ACC112 (cell line): ENCODE measurements at regions not wholly inside any gene's neighbourhood (a gene's known extent, or its start where the extent isn't known, plus 50 kb on each side); places are given as distances from the start of the nearest gene placed in this dataset.

Source experiments
- H2AFZ ChIP-seq: fragments of 200-600 bp; sonication (generic); one replicate; pipeline ENCODE4 v1.6.0; 2017; ENCODE audit warnings: antibody characterized with exemption, low read length; ENCODE audit not compliant: unreplicated experiment
- H3K27ac ChIP-seq: fragments of 200-600 bp; sonication (generic); 2 replicates; pipeline ENCODE4 v1.5.1; 2014; ENCODE audit warnings: low read depth, mild to moderate bottlenecking, antibody characterized with exemption, low read length, moderate library complexity
- H3K27me3 ChIP-seq: fragments of 200-600 bp; sonication (generic); 2 replicates; pipeline ENCODE4 v1.6.1; 2014; ENCODE audit warnings: mild to moderate bottlenecking, antibody characterized with exemption, low read length, moderate library complexity, mixed read lengths; ENCODE audit not compliant: insufficient read depth
- H3K36me3 ChIP-seq: fragments of 200-600 bp; sonication (generic); 2 replicates; pipeline ENCODE4 v1.6.1; 2016; ENCODE audit warnings: mild to moderate bottlenecking, antibody characterized with exemption, low read length, moderate library complexity, mixed read lengths; ENCODE audit not compliant: insufficient read depth
- H3K4me1 ChIP-seq: fragments of 200-600 bp; sonication (generic); one replicate; pipeline ENCODE4 v1.6.1; 2016; ENCODE audit warnings: low read length, mixed read lengths; ENCODE audit not compliant: insufficient read depth, unreplicated experiment, control insufficient read depth
- H3K4me3 ChIP-seq: fragments of 200-600 bp; sonication (generic); 2 replicates; pipeline ENCODE4 v1.5.1; 2014; ENCODE audit warnings: mild to moderate bottlenecking, low read depth, low read length
- H3K79me2 ChIP-seq: fragments of 200-600 bp; sonication (generic); one replicate; pipeline ENCODE4 v1.6.0; 2016; ENCODE audit warnings: low read length; ENCODE audit not compliant: control insufficient read depth, unreplicated experiment, insufficient read depth

GRCh38 chr2:180474716-180475115 lies 467.6 kb upstream of the CWC22 start:
- H3K79me2 ChIP-seq, result no peaks in the 10 kb centered on the region
- no peak overlapping the region for H2AFZ ChIP-seq
- no peaks in the 10 kb centered on the region for H3K36me3 ChIP-seq
- no peaks in the 10 kb centered on the region for H3K4me1 ChIP-seq
- no peaks in the 10 kb centered on the region for H3K27me3 ChIP-seq
- no peak overlapping the region for H3K27ac ChIP-seq
- H3K4me3 ChIP-seq, result no peak overlapping the region

- Histone ChIP-seq H3K4me3 (no peak overlapping the region), H3K27me3 (no peaks in the 10 kb centered on the region), H3K27ac (no peak overlapping the region), H2AFZ (no peak overlapping the region), H3K4me1 (no peaks in the 10 kb centered on the region), H3K36me3 (peaks cover 2% of the 10 kb centered on the region; the same call in 1 of the 2 replicates), H3K79me2 (no peaks in the 10 kb centered on the region)
These were observed 466.4 kb upstream of the CWC22 start for GRCh38 chr2:180473456-180473855.

GRCh38 chr2:180472133-180472532 lies 465.0 kb upstream of the CWC22 start:
- Histone ChIP-seq H3K79me2 (no peaks in the 10 kb centered on the region), H3K4me3 (no peak overlapping the region), H3K4me1 (no peaks in the 10 kb centered on the region), H3K36me3 (peaks cover 3% of the 10 kb centered on the region; the same call in 1 of the 2 replicates), H3K27me3 (no peaks in the 10 kb centered on the region), H2AFZ (no peak overlapping the region), H3K27ac (no peak overlapping the region)

- no peaks in the 10 kb centered on the region for H3K27me3 ChIP-seq
- H3K27ac ChIP-seq, result no peak overlapping the region
- H2AFZ ChIP-seq, result no peak overlapping the region
- H3K36me3 ChIP-seq, result peaks cover 2% of the 10 kb centered on the region; the same call in 1 of the 2 replicates
- H3K4me1 ChIP-seq, result no peaks in the 10 kb centered on the region
- no peaks in the 10 kb centered on the region for H3K79me2 ChIP-seq
- H3K4me3 ChIP-seq, result no peak overlapping the region
These were observed 456.5 kb upstream of the CWC22 start for GRCh38 chr2:180463608-180464007.

- no peaks in the 10 kb centered on the region for H3K79me2 ChIP-seq
- H3K36me3 ChIP-seq, result no peaks in the 10 kb centered on the region
- H2AFZ ChIP-seq, result no peak overlapping the region
- no peak overlapping the region for H3K4me3 ChIP-seq
- H3K27me3 ChIP-seq, result no peaks in the 10 kb centered on the region
- no peak overlapping the region for H3K27ac ChIP-seq
- H3K4me1 ChIP-seq, result no peaks in the 10 kb centered on the region
These were observed 454.7 kb upstream of the CWC22 start for GRCh38 chr2:180461761-180462160.

- no peaks in the 10 kb centered on the region for H3K4me1 ChIP-seq
- H3K27me3 ChIP-seq, result no peaks in the 10 kb centered on the region
- H3K36me3 ChIP-seq, result no peaks in the 10 kb centered on the region
- no peak overlapping the region for H3K4me3 ChIP-seq
- H3K79me2 ChIP-seq, result no peaks in the 10 kb centered on the region
- no peak overlapping the region for H2AFZ ChIP-seq
- H3K27ac ChIP-seq, result no peak overlapping the region
These were observed 449.7 kb upstream of the CWC22 start for GRCh38 chr2:180456801-180457200.

- no peaks in the 10 kb centered on the region for H3K4me1 ChIP-seq
- H3K27ac ChIP-seq, result no peak overlapping the region
- no peaks in the 10 kb centered on the region for H3K36me3 ChIP-seq
- no peak overlapping the region for H2AFZ ChIP-seq
- no peaks in the 10 kb centered on the region for H3K79me2 ChIP-seq
- H3K27me3 ChIP-seq, result no peaks in the 10 kb centered on the region
- H3K4me3 ChIP-seq, result no peak overlapping the region
These were observed 443.7 kb upstream of the CWC22 start for GRCh38 chr2:180450841-180451240.

- no peak overlapping the region for H3K27ac ChIP-seq
- H3K4me1 ChIP-seq, result no peaks in the 10 kb centered on the region
- no peaks in the 10 kb centered on the region for H3K27me3 ChIP-seq
- no peak overlapping the region for H2AFZ ChIP-seq
- no peaks in the 10 kb centered on the region for H3K79me2 ChIP-seq
- H3K36me3 ChIP-seq, result no peaks in the 10 kb centered on the region
- H3K4me3 ChIP-seq, result no peak overlapping the region
These were observed 442.2 kb upstream of the CWC22 start for GRCh38 chr2:180449171-180449915.

GRCh38 chr2:180446492-180446891 lies 439.4 kb upstream of the CWC22 start:
- Histone ChIP-seq H3K27me3 (no peaks in the 10 kb centered on the region), H3K4me1 (no peaks in the 10 kb centered on the region), H3K27ac (no peak overlapping the region), H3K79me2 (no peaks in the 10 kb centered on the region), H3K4me3 (no peak overlapping the region), H3K36me3 (no peaks in the 10 kb centered on the region), H2AFZ (no peak overlapping the region)

GRCh38 chr2:180443888-180444287 lies 436.8 kb upstream of the CWC22 start:
- no peak overlapping the region for H3K27ac ChIP-seq

GRCh38 chr2:180442860-180443644 lies 436.0 kb upstream of the CWC22 start:
- Histone ChIP-seq H2AFZ (no peak overlapping the region), H3K36me3 (no peaks in the 10 kb centered on the region), H3K27ac (no peak overlapping the region), H3K4me3 (no peak overlapping the region), H3K27me3 (no peaks in the 10 kb centered on the region), H3K79me2 (no peaks in the 10 kb centered on the region), H3K4me1 (no peaks in the 10 kb centered on the region)

More at GRCh38 chr2:180443888-180444287, 436.8 kb upstream of the CWC22 start:
- H2AFZ ChIP-seq, result no peak overlapping the region
- no peak overlapping the region for H3K4me3 ChIP-seq
- no peaks in the 10 kb centered on the region for H3K79me2 ChIP-seq
- H3K36me3 ChIP-seq, result no peaks in the 10 kb centered on the region
- no peaks in the 10 kb centered on the region for H3K27me3 ChIP-seq
- no peaks in the 10 kb centered on the region for H3K4me1 ChIP-seq
